ENCODE measurements at regions not wholly inside any gene's neighbourhood (a gene's known extent, or its start where the extent isn't known, plus 50 kb on each side); places are given as distances from the start of the nearest gene placed in this dataset.

GRCh38 chr13:112124141-112124540 is 57.2 kb downstream of the SOX1 start:
- no peak for DNase-seq

GRCh38 chr13:112127564-112128330 is 60.8 kb downstream of the SOX1 start:
- DNase-seq, result no peak

- no peak for DNase-seq
These were observed 61.3 kb downstream of the SOX1 start for GRCh38 chr13:112128331-112128610.

- DNase-seq, result no peak
These were observed 63.5 kb downstream of the SOX1 start for GRCh38 chr13:112130418-112130817.

GRCh38 chr13:112131081-112131712 is 64.2 kb downstream of the SOX1 start:
- DNase-seq, result no peak

GRCh38 chr13:112131713-112132113 is 64.8 kb downstream of the SOX1 start:
- no peak for DNase-seq

GRCh38 chr13:112132142-112132541 is 65.2 kb downstream of the SOX1 start:
- no peak for DNase-seq

- DNase-seq, result no peak
These were observed 65.7 kb downstream of the SOX1 start for GRCh38 chr13:112132619-112133018.

- no peak for DNase-seq
These were observed 66.8 kb downstream of the SOX1 start for GRCh38 chr13:112133499-112134390.

- no peak for DNase-seq
These were observed 67.6 kb downstream of the SOX1 start for GRCh38 chr13:112134391-112135075.

GRCh38 chr13:112136095-112136494 is 69.1 kb downstream of the SOX1 start:
- DNase-seq, result no peak

- DNase-seq, result no peak
These were observed 70.2 kb downstream of the SOX1 start for GRCh38 chr13:112137144-112137543.

GRCh38 chr13:112140366-112140765 is 73.4 kb downstream of the SOX1 start:
- no peak for DNase-seq

- no peak for DNase-seq
These were observed 74.9 kb downstream of the SOX1 start for GRCh38 chr13:112141643-112142400.

GRCh38 chr13:112142401-112142930 is 75.5 kb downstream of the SOX1 start:
- DNase-seq, result no peak

GRCh38 chr13:112143046-112143752 is 76.2 kb downstream of the SOX1 start:
- DNase-seq, result no peak

- DNase-seq, result no peak
These were observed 77.0 kb downstream of the SOX1 start for GRCh38 chr13:112143753-112144615.

GRCh38 chr13:112144616-112145550 is 77.9 kb downstream of the SOX1 start:
- DNase-seq, result no peak

All from inflammatory macrophage treated with lipopolysaccharide for 4 hours (primary cell).